AG04450 (cell line): ENCODE measurements at regions not wholly inside any gene's neighbourhood (a gene's known extent, or its start where the extent isn't known, plus 50 kb on each side); places are given as distances from the start of the nearest gene placed in this dataset.

ENCODE experiments used
- CTCF ChIA-PET: fragments of 300-600, 350-600 bp; formaldehyde crosslinking; extraction: SDS; loops from one replicate; lab custom pipeline; 2022; ENCODE audit warnings: antibody characterized with exemption, inconsistent platforms; lab: Charles Lee
- POLR2A ChIA-PET: fragments of 350-600 bp; formaldehyde crosslinking; extraction: SDS; loops from one replicate; lab custom pipeline; 2021; ENCODE audit warnings: antibody characterized with exemption, inconsistent platforms; lab: Yijun Ruan, JAX
- DNase-seq: peaks from one replicate; pipeline ENCODE4 v3.0.0-alpha.2; 2011; ENCODE audit warnings: low read depth, low spot score
- H3K27ac ChIP-seq: one replicate; pipeline ENCODE4 v1.5.1; 2012; ENCODE audit warnings: low read depth, low read length, control low read depth
- H3K27me3 ChIP-seq: one replicate; pipeline ENCODE4 v1.6.0; 2012; ENCODE audit warnings: low read length; ENCODE audit not compliant: control insufficient read depth, insufficient read depth
- H3K4me3 ChIP-seq: 2 replicates; pipeline ENCODE4 v1.5.1; 2011; ENCODE audit warnings: mild to moderate bottlenecking, low read depth, low read length, control low read depth
- H3K9me3 ChIP-seq: 2 replicates; pipeline ENCODE4 v1.5.1; 2012; ENCODE audit warnings: low read length; ENCODE audit not compliant: control insufficient read depth, insufficient read depth
- TF ChIP-seq, protein P1 (sequence below): IDR thresholded peaks from 2 replicates; pipeline ENCODE4 v1.5.1; 2011; ENCODE audit warnings: low read depth, low read length, control low read depth, inconsistent platforms

DNA sequence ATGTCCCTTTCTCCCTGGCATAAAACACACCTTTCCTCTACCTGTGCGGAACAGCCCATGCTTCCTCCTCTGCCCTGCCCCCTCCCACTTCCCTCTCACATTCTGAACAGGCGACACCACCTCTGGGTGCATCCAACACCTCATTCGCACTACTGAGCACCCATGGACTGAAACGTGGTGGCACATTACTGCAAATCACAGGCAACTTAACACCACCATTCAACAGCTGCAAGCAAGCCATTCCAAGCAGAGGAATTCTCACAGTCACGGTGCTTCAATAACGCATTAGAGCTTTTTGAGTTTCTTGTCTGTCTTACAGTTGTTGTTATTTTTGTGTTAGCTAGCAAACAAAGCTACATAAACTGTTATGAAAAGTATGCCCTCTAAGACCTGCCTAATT, 298.2 kb upstream of the TAS2R1 start:
- no peak for DNase-seq
- no peak overlapping the region for H3K27ac ChIP-seq
- ChIA-PET POLR2A (no interaction called here), CTCF (no interaction called here)
- no peaks in the 10 kb centered on the region for H3K27me3 ChIP-seq
- no peaks in the 10 kb centered on the region; the same call in 1 of the 2 replicates for H3K9me3 ChIP-seq
- TF ChIP-seq, protein P1, sequence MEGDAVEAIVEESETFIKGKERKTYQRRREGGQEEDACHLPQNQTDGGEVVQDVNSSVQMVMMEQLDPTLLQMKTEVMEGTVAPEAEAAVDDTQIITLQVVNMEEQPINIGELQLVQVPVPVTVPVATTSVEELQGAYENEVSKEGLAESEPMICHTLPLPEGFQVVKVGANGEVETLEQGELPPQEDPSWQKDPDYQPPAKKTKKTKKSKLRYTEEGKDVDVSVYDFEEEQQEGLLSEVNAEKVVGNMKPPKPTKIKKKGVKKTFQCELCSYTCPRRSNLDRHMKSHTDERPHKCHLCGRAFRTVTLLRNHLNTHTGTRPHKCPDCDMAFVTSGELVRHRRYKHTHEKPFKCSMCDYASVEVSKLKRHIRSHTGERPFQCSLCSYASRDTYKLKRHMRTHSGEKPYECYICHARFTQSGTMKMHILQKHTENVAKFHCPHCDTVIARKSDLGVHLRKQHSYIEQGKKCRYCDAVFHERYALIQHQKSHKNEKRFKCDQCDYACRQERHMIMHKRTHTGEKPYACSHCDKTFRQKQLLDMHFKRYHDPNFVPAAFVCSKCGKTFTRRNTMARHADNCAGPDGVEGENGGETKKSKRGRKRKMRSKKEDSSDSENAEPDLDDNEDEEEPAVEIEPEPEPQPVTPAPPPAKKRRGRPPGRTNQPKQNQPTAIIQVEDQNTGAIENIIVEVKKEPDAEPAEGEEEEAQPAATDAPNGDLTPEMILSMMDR, result no peak
- no peak overlapping the region for H3K4me3 ChIP-seq

DNA sequence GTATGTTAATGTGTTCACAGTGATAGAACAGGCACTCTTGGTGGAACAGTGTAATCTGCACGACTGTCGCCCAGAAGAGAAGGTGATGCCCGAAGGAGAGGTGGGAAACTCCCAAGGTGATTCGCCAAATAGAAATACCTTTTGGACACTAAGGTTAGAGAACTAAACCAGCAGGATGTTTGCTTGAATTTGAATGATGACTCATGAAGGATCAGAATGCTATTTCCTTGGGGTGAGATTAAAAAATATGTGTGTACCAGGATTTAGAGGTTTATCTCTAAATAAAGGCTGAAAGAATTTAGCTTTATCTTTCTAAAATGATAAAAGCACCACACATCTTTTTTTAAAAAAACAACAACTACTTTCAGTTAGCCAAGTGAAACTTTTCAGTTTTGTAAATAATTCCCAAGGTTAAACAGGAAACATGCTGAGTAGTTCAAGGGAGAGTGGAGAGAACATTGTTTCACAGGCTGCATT, 297.4 kb upstream of the TAS2R1 start:
- H3K4me3 ChIP-seq, result no peak overlapping the region

DNA sequence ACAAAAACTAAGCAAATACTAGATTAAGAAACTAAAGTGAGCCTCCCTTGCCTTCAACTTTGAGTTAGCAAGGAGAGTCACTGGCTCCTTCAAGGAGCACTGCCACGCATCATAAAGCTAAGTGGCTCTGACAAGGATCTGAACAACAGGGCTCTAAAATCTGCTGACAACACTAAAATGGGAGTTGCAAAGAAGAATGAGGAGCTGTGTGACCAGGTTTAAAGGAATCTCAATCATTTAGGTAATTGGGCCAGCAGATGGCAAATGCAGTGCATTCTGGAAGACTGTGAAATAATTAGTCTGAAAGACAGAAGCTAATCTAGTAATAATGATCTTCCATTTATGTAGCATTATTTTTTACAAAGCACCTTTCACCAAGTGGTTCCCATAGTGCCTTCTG, 297.0 kb upstream of the TAS2R1 start:
- no peaks in the 10 kb centered on the region for H3K27me3 ChIP-seq
- no peak overlapping the region for H3K27ac ChIP-seq
- ChIA-PET POLR2A (no interaction called here), CTCF (no interaction called here)
- no peak for DNase-seq
- no peaks in the 10 kb centered on the region for H3K9me3 ChIP-seq
- no peak overlapping the region for H3K4me3 ChIP-seq
- TF ChIP-seq, protein P1, result no peak

More for the DNA sequence above, 297.4 kb upstream of the TAS2R1 start:
- no peaks in the 10 kb centered on the region for H3K27me3 ChIP-seq
- ChIA-PET CTCF (interaction anchor here (0.6 kb wide), 2 partner anchors 10 to 14 kb away, joined by 3 read pairs; no protein-coding TSS in a partner anchor), POLR2A (no interaction called here)
- TF ChIP-seq, protein P1, result no peak
- no peaks in the 10 kb centered on the region for H3K9me3 ChIP-seq
- peak overlapping the region; percentile 72 for H3K27ac ChIP-seq
- DNase-seq, result no peak

DNA sequence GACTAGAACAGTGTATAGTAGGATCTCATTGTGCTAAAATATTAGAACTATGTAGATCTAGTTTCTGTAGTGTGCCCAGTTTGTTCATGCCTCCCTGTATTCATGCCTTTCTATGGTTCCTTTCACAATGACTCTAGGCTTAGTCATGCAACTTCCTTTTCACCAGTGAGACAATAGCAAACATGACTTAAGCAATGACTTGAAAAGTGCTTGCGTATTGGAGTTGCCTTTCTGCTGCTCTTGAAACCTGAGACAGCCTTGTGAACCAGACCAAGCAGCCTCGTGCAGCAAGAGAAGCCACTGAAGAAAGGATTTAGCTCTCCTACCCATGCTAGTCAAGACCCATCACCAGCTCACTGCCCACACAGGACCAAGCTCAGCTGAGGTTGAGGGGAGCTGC, 294.5 kb upstream of the TAS2R1 start:
- ChIA-PET POLR2A (no interaction called here), CTCF (no interaction called here)
- peak; percentile 88 for DNase-seq
- Histone ChIP-seq H3K9me3 (no peaks in the 10 kb centered on the region), H3K4me3 (no peak overlapping the region), H3K27ac (peak overlapping the region; percentile 86), H3K27me3 (no peaks in the 10 kb centered on the region)
- TF ChIP-seq, protein P1, result no peak

DNA sequence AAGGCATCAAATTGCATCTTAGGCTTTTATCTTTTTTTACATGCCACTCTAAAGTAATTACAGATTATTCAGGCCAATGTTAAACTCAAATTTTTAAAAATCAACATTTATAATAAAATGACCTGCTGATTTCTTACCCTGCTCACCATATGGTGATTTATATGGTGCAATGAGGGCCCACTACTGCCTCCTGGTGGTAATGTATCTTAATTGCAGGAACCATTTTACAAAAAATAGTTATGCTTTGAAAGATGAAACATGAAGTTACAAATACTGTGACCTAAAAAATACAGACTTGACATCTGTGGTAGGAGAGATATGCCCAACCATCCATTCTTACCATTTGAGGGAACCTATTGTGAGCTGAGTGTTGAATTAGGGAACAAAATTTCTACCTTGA, 292.6 kb upstream of the TAS2R1 start:
- H3K4me3 ChIP-seq, result no peak overlapping the region
- ChIA-PET POLR2A (no interaction called here), CTCF (no interaction called here)
- no peaks in the 10 kb centered on the region for H3K27me3 ChIP-seq
- no peak overlapping the region for H3K27ac ChIP-seq
- no peaks in the 10 kb centered on the region for H3K9me3 ChIP-seq
- DNase-seq, result no peak
- TF ChIP-seq, protein P1, result peak; percentile 36
